NCI-H510A treated with DMSO at 0.1 percent for 48 hours (cell line): ENCODE measurements at regions not wholly inside any gene's neighbourhood (a gene's known extent, or its start where the extent isn't known, plus 50 kb on each side); places are given as distances from the start of the nearest gene placed in this dataset.

Source experiments
- DNase-seq: peaks from one replicate; lab custom pipeline; 2025; lab: John Stamatoyannopoulos, UW

DNA sequence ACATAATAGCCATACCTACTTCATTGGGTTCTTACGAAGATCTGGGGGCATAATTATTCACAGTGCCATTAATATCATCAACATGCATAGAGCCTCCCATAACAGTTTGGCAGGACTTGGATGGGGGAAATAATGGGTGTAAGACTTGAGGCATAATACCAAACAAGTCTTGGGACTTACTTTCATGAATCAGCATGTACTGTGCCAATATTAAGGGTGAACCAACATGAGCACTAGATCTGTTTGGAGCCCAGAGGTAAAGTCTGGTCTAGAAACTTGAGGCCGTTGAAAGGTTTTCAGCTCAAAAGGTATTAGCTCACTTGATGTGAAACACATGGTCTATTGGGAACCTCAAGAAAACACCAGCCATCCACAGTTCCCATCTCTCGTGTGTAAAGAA is 56.7 kb upstream of the ZC3H11B start:
- DNase-seq, result no peak

DNA sequence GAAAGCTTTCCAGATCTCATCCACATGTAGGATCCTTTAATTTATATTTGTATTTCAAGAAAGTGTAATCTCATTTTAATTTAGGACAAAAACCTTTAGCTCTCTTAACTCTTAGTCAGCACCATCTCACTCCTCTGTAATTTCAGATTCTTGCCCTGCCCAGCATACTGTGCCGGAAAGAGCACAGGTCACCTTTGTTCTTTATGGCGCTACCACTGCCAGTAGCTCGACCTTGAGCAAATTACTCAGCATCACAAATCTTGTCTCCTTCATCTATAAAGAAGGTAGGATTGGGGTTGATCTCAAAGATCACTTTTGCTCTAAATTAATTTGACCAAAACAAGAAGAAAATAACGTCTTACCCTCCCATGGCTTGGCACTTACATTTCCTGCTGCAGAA is 56.1 kb upstream of the ZC3H11B start:
- DNase-seq, result no peak

DNA sequence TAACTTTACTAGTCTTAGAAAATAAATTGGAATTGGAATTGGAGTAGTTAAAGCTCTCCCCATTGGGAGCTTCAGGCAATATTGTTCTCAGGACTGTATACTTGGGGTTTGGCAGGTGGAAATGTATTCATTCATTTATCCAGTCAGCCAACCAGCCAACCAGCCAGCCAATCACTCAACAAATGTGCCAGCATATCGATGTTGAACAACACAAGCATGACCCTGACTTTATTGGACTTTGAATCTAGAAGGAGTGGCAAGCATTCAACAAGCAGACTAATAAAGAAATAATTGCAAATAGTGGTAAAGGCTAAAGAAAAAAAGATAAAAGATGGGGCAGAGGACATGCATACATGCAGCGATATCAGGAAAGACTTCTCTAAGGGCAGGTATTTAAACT is 55.5 kb upstream of the ZC3H11B start:
- DNase-seq, result no peak

DNA sequence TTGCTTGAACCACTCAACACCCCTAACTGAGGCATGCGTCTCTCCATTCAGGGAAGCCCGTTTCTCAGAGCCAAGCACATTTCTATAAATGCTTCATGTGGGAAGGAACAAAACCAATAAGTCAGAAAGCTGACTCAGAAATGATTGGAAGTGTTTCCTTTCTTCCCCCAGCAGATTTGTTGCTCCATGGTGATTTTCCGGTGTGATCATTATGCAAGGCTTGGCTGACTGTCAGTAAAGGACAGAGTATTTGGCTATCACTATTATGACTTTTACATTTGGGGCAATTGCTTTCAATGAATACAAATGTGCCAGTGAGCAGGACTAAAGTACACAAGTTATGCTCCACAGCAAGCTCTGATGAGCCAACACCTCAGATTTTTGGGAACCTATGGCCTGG is 53.3 kb upstream of the ZC3H11B start:
- DNase-seq, result no peak

DNA sequence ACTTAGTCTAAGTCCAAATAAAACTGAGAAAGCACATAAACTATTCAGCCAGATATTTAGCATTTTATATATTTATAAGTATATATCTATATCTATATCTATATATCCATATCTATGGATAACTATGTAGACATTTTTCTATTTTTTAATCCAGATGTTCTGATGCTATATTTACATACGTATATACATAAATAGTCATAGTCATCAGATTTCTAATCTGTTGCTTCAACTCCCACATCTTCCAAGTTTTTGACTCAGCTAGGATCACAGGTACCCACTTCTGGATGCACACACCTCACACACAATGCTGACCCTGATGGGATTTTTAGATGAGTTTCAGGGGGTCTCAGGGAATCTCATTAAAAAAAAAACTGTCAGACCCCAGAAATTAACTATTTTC is 52.2 kb upstream of the ZC3H11B start:
- DNase-seq, result no peak

GRCh38 chr1:219664310-219665029 is 51.6 kb upstream of the ZC3H11B start:
- DNase-seq, result no peak
